H1 (cell line): ENCODE measurements at regions not wholly inside any gene's neighbourhood (a gene's known extent, or its start where the extent isn't known, plus 50 kb on each side); places are given as distances from the start of the nearest gene placed in this dataset.
"Not testable (repeated sequence)": the region's sequence is repeated elsewhere in the genome, so short reads cannot be mapped to it uniquely, and the experiment has no call there.

Experiments used
- CTCF ChIA-PET: fragments of 300-600 bp; sonication (Branson Sonifier 250); formaldehyde crosslinking; loops from one replicate; lab custom pipeline; 2021; ENCODE audit not compliant: partially characterized antibody; lab: Charles Lee
- POLR2A ChIA-PET: fragments of 300-600 bp; sonication (Branson Sonifier 250); formaldehyde crosslinking; loops from one replicate; lab custom pipeline; 2021; ENCODE audit warnings: inconsistent platforms; ENCODE audit not compliant: partially characterized antibody; lab: Charles Lee
- DNase-seq, 2 experiments: peaks; one replicate each; pipeline versions ENCODE4 v3.0.0 to v3.0.0-alpha.2; 2010 to 2022; ENCODE audit warnings: low spot score in 2 of 2, low read depth in 1 of 2, mixed read lengths in 1 of 2
- FAIRE-seq: peaks from 2 replicates; lab custom pipeline; 2011; peaks lifted over from hg19 to GRCh38; lab: Jason Lieb, UNC
- H2AFZ ChIP-seq: 2 replicates; pipeline ENCODE4 v1.8.1; 2012; ENCODE audit warnings: low read length, inconsistent platforms
- H2AK5ac ChIP-seq: 2 replicates; pipeline ENCODE4 v1.6.1; 2013; ENCODE audit warnings: low read depth, low read length
- H2BK120ac ChIP-seq: replicated peaks from 2 replicates; pipeline ENCODE3; 2013; ENCODE audit warnings: low read depth, low read length, inconsistent platforms
- H2BK12ac ChIP-seq: 2 replicates; pipeline ENCODE4 v1.6.1; 2013; ENCODE audit warnings: low read depth, low read length
- H2BK15ac ChIP-seq: 2 replicates; pipeline ENCODE4 v1.6.1; 2013; ENCODE audit warnings: low read length
- H2BK20ac ChIP-seq: 2 replicates; pipeline ENCODE4 v1.6.1; 2013; ENCODE audit warnings: low read length
- H2BK5ac ChIP-seq: 2 replicates; pipeline ENCODE4 v1.6.1; 2013; ENCODE audit warnings: low read depth, low read length
- H3K14ac ChIP-seq: 2 replicates; pipeline ENCODE4 v1.6.1; 2013; ENCODE audit warnings: inconsistent platforms; ENCODE audit not compliant: insufficient read length
- H3K18ac ChIP-seq: 2 replicates; pipeline ENCODE4 v1.6.1; 2013; ENCODE audit warnings: low read length; ENCODE audit errors: extremely low read depth
- H3K23ac ChIP-seq: 2 replicates; pipeline ENCODE4 v1.6.1; 2013; ENCODE audit warnings: inconsistent platforms; ENCODE audit not compliant: insufficient read length
- H3K23me2 ChIP-seq: 2 replicates; pipeline ENCODE4 v1.6.1; 2013; ENCODE audit warnings: low read depth, low read length
- H3K27ac ChIP-seq: 2 replicates; pipeline ENCODE4 v1.6.1; 2011; ENCODE audit warnings: low read depth, low read length, inconsistent platforms
- H3K27me3 ChIP-seq, 4 experiments: replicated peaks in 1 of 4; 1 replicate in 1 of 4; 2 replicates in 3 of 4; pipeline versions ENCODE4 v1.6.1 to v1.8.1; 2011 to 2013; ENCODE audit warnings: low read length in 3 of 4, mild to moderate bottlenecking in 3 of 4, inconsistent platforms in 2 of 4, mixed read lengths in 2 of 4, moderate library complexity in 1 of 4; ENCODE audit not compliant: control insufficient read depth in 3 of 4, insufficient read depth in 3 of 4; ENCODE audit errors: extremely low read depth in 1 of 4
- H3K36me3 ChIP-seq, 4 experiments: 2 replicates each; pipeline versions ENCODE4 v1.6.1 to v1.8.1; 2011 to 2013; ENCODE audit warnings: mild to moderate bottlenecking in 4 of 4, low read length in 3 of 4, moderate library complexity in 2 of 4, control low read depth in 1 of 4, inconsistent platforms in 1 of 4; ENCODE audit not compliant: insufficient read depth in 4 of 4, control insufficient read depth in 2 of 4
- H3K4ac ChIP-seq: replicated peaks from 2 replicates; pipeline ENCODE3; 2013; ENCODE audit warnings: low read length, low read depth, mixed read lengths, inconsistent platforms; ENCODE audit not compliant: insufficient read length
- H3K4me1 ChIP-seq, 4 experiments: replicated peaks in 1 of 4; 1 replicate in 1 of 4; 2 replicates in 3 of 4; pipeline versions ENCODE4 v1.6.1 to v1.8.1; 2011 to 2013; ENCODE audit warnings: low read length in 3 of 4, inconsistent platforms in 2 of 4, mixed read lengths in 1 of 4; ENCODE audit not compliant: insufficient read depth in 4 of 4, control insufficient read depth in 3 of 4
- H3K4me2 ChIP-seq, 2 experiments: 2 replicates each; pipeline versions ENCODE4 v1.6.1 to v1.8.1; 2011 to 2013; ENCODE audit warnings: low read depth in 2 of 2, low read length in 2 of 2, control low read depth in 1 of 2, inconsistent platforms in 1 of 2, mild to moderate bottlenecking in 1 of 2; ENCODE audit not compliant: insufficient read depth in 1 of 2
- H3K4me3 ChIP-seq, 4 experiments: fragments of 200-600, 300-600 bp in 1 of 4; sonication (generic), shearing (Covaris generic), sonication (Bioruptor Twin) in 1 of 4; 2 replicates each; pipeline versions ENCODE4 v1.5.1 to v1.8.1; 2011 to 2016; ENCODE audit warnings: low read length in 4 of 4, low read depth in 3 of 4, control low read depth in 2 of 4, inconsistent platforms in 2 of 4, mild to moderate bottlenecking in 2 of 4, mixed read lengths in 1 of 4, moderate library complexity in 1 of 4; ENCODE audit not compliant: insufficient read depth in 2 of 4; ENCODE audit errors: extremely low read depth in 1 of 4
- H3K56ac ChIP-seq: replicated peaks from 2 replicates; pipeline ENCODE3; 2013; ENCODE audit warnings: low read depth, mild to moderate bottlenecking, mixed read lengths, low read length, inconsistent platforms; ENCODE audit not compliant: insufficient read length
- H3K79me1 ChIP-seq: 2 replicates; pipeline ENCODE4 v1.6.1; 2013; ENCODE audit warnings: low read depth, low read length, control low read depth
- H3K79me2 ChIP-seq, 2 experiments: 2 replicates each; pipeline versions ENCODE4 v1.6.1 to v1.8.1; 2012 to 2013; ENCODE audit warnings: low read length in 2 of 2, mild to moderate bottlenecking in 2 of 2, inconsistent platforms in 1 of 2; ENCODE audit not compliant: insufficient read depth in 2 of 2, control insufficient read depth in 1 of 2
- H3K9ac ChIP-seq, 4 experiments: replicated peaks in 1 of 4; 1 replicate in 1 of 4; 2 replicates in 3 of 4; pipeline versions ENCODE4 v1.6.1 to v1.8.1; 2011 to 2013; ENCODE audit warnings: low read depth in 3 of 4, low read length in 3 of 4, control low read depth in 2 of 4, mild to moderate bottlenecking in 2 of 4, moderate library complexity in 2 of 4, inconsistent platforms in 1 of 4; ENCODE audit errors: extremely low read depth in 1 of 4
- H3K9me3 ChIP-seq, 2 experiments: 2 replicates each; pipeline versions ENCODE4 v1.6.1 to v1.8.1; 2012 to 2013; ENCODE audit warnings: mild to moderate bottlenecking in 2 of 2, moderate library complexity in 2 of 2, control low read depth in 1 of 2, inconsistent platforms in 1 of 2, low read depth in 1 of 2, low read length in 1 of 2, mixed read lengths in 1 of 2; ENCODE audit not compliant: insufficient read depth in 2 of 2
- H4K20me1 ChIP-seq, 2 experiments: replicated peaks in 1 of 2; 2 replicates each; pipeline versions ENCODE3 to v1.8.1; 2011 to 2013; ENCODE audit warnings: inconsistent platforms in 2 of 2, low read length in 2 of 2, mild to moderate bottlenecking in 1 of 2; ENCODE audit not compliant: insufficient read depth in 2 of 2, control insufficient read depth in 1 of 2
- H4K5ac ChIP-seq: 2 replicates; pipeline ENCODE4 v1.6.1; 2013; ENCODE audit warnings: low read length, low read depth, mixed read lengths, inconsistent platforms; ENCODE audit not compliant: insufficient read length
- H4K8ac ChIP-seq: 2 replicates; pipeline ENCODE4 v1.8.0; 2013; ENCODE audit warnings: mild to moderate bottlenecking, moderate library complexity, low read length, inconsistent platforms; ENCODE audit not compliant: insufficient read depth; ENCODE audit errors: extremely low read depth
- H4K91ac ChIP-seq: replicated peaks from 2 replicates; pipeline ENCODE3; 2013; ENCODE audit warnings: low read length, mixed read lengths, inconsistent platforms; ENCODE audit not compliant: insufficient read length
- SP4 ChIP-seq: IDR thresholded peaks from 2 replicates; pipeline ENCODE4 v1.6.1; 2012; ENCODE audit warnings: low read length, inconsistent platforms
- WGBS, 2 experiments: shearing (Covaris generic) in 1 of 2; methylation state at CpG; one replicate each; pipeline versions ENCODE4 v1.1.6 to v1.1.7; 2013 to 2015; ENCODE audit warnings: low lambda C conversion rate in 2 of 2, mixed read lengths in 2 of 2, inconsistent platforms in 1 of 2, low coverage in 1 of 2, missing lambda C conversion rate in 1 of 2; ENCODE audit not compliant: insufficient replicate concordance in 2 of 2, insufficient coverage in 1 of 2, insufficient read length in 1 of 2; ENCODE audit errors: extremely low coverage in 1 of 2, missing lambda C conversion rate in 1 of 2; 5-methylcytosine and 5-hydroxymethylcytosine counted together

- Histone ChIP-seq H4K20me1 (no peaks in the 10 kb centered on the region), H2BK12ac (no peak overlapping the region), H3K4me2 (no peak overlapping the region), H2BK120ac (no peak overlapping the region), H3K79me2 (no peaks in the 10 kb centered on the region), H4K91ac (no peak overlapping the region), H3K23ac (no peak overlapping the region), H3K79me1 (no peaks in the 10 kb centered on the region), H3K14ac (no peak overlapping the region), H2BK15ac (no peak overlapping the region), H3K27ac (no peak overlapping the region), H2AFZ (no peak overlapping the region), H3K4ac (no peak overlapping the region), H3K23me2 (no peaks in the 10 kb centered on the region), H4K8ac (no peak overlapping the region), H3K27me3 (no peaks in the 10 kb centered on the region), H3K9ac (no peak overlapping the region), H3K36me3 (no peaks in the 10 kb centered on the region), H3K9me3 (no peaks in the 10 kb centered on the region), H3K18ac (no peak overlapping the region), H3K4me3 (no peak overlapping the region), H2AK5ac (no peak overlapping the region), H3K56ac (no peak overlapping the region), H2BK20ac (no peak overlapping the region), H2BK5ac (no peak overlapping the region), H4K5ac (no peak overlapping the region), H3K4me1 (peaks cover 0 to 6% (median under 1%) of the 10 kb centered on the region in 4 experiments; a peak in 4 of 7 replicates)
- FAIRE-seq = no peak
- DNase-seq = no peak
- 97% methylated on average over 3 of the region's 3 CpGs; no CpG with 5 or more reads in 1 of the 2 experiments for WGBS, 2 experiments
- ChIA-PET POLR2A (no interaction called here), CTCF (no interaction called here)
- no peak for TF ChIP-seq SP4
These were observed 1396.2 kb downstream of the CDH8 start for GRCh38 chr16:60640038-60640437.

GRCh38 chr16:60636636-60637035, 1399.6 kb downstream of the CDH8 start:
- H3K27me3 ChIP-seq, H3K9me3 ChIP-seq, H3K27ac ChIP-seq, H2AFZ ChIP-seq, H3K56ac ChIP-seq, H2BK15ac ChIP-seq, H4K5ac ChIP-seq, H2BK120ac ChIP-seq, DNase-seq, FAIRE-seq, H3K36me3 ChIP-seq, H3K4ac ChIP-seq, H2AK5ac ChIP-seq, H3K79me1 ChIP-seq, H3K23ac ChIP-seq, H2BK12ac ChIP-seq, H2BK20ac ChIP-seq, H4K20me1 ChIP-seq, H3K23me2 ChIP-seq, H2BK5ac ChIP-seq, H3K18ac ChIP-seq, H4K91ac ChIP-seq, H3K9ac ChIP-seq, POLR2A ChIA-PET, H3K4me2 ChIP-seq, H3K79me2 ChIP-seq, H3K4me3 ChIP-seq, H3K14ac ChIP-seq, H3K4me1 ChIP-seq, CTCF ChIA-PET, H4K8ac ChIP-seq: not testable (repeated sequence)
- 92% methylated on average over 5 of the region's 5 CpGs; no CpG with 5 or more reads in 1 of the 2 experiments for WGBS, 2 experiments
